Smooth muscle cell of the brain vasculature (primary cell): ENCODE measurements at regions not wholly inside any gene's neighbourhood (a gene's known extent, or its start where the extent isn't known, plus 50 kb on each side); places are given as distances from the start of the nearest gene placed in this dataset.

Source experiments
- DNase-seq: peaks from one replicate; pipeline ENCODE4 v3.0.0-alpha.2; 2012; ENCODE audit warnings: low read depth, low spot score

DNA sequence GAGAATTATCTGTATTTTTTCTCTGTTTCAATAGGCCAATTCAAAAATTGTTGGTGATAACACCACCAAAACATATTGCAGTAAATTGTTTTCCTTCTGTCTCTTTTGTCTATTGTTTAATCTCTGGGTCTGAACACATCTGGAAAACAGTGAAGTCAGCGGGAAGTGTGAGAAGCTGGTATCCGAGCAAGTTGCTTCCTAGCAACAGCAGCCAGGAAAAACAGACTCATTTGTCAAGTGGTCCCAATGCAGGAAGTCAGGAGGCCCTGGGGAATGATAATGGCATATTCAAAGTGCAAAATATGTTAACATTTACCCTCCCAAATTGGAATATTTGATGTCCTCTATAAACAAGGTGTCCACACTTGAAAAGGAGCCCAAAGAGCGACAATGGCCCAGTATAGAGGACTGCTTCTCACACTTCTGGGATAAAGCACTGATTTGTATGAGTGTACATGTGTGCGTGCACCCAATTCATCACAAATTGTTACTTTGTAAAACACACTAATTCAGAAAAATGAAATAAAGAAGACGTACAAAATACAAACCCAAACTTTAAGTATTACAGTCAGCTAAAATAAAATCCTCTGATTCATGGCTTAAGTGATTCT, 515.0 kb downstream of the TBC1D4 start:
- DNase-seq = peak; percentile 46

DNA sequence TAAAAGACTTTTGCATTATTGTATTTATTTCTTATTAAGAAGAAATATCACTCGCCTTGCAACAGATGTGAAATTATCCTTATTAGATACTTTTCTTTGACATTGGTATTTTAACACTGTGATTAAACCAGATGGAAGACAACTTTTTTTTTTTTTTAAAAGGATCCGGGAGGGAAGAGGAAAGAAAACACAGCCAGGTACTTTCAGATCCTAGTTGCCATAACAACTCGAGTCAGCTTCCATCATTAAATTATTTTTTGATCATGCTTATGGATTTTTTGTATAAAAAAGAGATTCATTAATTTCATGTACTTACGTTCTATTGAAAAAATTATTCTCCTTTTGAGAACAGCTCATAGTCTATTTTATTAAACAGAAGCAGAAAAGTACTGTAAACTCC, 515.7 kb downstream of the TBC1D4 start:
- DNase-seq = no peak

DNA sequence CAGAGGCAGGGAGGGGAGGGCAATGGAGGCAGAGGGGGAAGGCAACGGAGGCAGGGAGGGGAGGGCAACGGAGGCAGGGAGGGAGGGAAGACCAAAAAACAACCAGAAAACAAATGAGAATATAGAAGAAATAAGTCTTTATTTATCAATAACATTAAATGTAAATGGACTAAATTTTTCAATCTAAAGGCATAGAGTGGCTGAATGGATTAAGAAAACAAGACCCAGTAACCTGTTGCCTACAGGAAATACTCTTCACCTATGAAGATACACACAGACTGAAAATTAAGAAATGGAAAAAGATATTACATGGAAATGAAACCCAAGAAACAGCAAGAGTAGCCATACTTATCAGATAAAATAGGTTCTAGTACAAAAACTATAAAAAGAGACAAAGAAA, 536.3 kb downstream of the TBC1D4 start:
- DNase-seq = no peak

DNA sequence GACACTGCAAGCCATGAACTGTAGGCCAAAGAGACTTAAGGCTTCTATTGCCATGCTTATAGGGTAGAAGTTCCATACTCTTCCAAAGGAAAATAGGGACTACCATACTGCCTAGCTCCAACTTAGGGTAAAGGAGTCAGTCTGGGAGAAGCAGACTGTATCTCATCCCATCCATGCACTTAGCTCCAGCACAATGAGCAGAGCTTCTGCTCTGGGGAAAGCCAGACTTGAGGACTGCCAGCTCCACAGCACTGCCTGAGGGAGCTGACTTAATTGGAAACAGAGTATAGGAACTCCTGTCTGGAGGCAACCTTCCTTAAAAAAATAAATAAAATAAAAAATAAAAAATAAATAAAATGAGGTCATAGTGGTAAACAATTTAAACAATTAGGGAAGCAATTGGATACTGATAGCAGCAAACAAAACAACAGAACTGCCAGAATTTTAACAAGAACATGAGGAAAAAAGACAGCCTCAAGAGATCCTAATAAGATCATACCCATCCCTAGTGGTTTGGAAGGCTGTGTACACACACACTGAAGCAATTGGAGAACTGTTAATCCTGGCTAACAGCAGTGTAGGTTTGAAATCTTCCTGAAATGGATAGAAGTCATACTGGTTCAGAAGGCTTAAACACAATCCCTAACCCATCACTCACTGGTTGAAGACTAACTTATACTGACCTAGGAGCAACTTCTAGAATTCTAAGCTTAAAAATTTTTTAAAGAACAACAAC, 550.1 kb downstream of the TBC1D4 start:
- DNase-seq = no peak

DNA sequence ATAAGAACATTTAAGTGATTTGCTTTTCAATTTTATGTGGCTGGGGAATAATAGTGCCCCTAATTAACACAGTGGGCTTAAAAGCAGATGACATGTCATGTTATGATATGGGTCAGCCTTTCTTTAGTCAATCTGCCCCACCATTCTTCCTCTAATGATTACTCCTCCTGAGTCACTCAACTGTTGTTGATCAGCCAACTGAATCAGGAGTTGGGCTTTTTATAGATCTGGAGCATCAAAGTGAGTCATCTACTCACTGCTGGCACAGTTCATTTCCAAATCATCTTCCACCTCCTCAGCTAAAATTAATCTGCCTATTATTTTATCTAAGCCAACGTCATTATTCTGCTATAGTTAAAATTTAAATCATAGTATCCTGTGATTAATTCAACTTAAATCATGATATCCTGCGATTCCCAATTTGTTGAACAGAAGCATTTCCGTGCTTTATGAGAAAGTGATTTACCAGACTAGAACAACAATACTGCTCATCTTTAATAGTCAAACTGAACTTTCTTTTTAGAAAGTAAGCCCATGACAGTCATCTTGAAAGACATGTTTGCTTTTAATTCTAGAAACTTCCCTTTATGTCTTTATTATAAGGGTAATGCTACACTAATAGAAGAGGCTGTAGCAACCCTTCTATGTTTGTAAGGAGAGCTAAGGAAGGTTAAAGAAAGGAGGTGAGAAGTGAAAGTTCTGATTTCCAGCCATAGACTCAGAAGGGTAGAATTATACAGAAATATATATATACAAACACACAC, 551.4 kb downstream of the TBC1D4 start:
- DNase-seq = no peak

DNA sequence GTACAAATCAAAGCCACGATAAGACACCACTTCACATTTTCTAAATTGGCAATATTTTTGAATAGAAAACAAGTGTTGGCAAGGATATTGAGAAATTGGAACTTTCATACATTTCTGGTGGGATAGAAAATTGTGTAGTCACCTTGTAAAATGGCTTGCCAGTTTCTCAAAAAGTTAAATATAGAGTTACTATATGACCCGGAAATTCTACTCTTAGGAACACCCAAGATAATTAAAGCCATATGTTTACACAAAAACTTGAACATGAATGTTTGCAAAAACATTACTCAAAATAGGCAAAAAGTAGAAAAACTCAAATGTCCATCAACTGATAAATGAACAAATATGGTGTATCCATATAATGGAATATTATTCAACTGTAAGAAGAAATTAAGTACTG, 552.5 kb downstream of the TBC1D4 start:
- DNase-seq = no peak

DNA sequence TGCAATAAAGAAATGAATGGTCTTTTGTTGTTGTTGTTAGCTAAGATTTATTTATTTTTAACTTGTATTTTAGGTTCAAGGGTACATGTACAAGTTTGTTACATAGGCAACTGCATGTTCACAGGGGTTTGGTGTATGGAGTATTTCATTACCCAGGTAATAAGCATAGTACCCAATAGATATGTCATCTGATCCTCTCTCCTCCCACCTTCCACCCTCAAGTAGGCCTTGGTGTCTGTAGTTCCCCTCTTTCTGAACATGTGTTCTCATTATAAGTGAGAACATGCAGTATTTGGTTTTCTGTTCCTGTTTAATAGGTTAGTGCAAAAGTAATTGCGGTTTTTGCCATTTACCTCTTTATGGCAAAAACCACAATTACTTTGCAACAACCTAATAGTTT, 554.1 kb downstream of the TBC1D4 start:
- no peak for DNase-seq

DNA sequence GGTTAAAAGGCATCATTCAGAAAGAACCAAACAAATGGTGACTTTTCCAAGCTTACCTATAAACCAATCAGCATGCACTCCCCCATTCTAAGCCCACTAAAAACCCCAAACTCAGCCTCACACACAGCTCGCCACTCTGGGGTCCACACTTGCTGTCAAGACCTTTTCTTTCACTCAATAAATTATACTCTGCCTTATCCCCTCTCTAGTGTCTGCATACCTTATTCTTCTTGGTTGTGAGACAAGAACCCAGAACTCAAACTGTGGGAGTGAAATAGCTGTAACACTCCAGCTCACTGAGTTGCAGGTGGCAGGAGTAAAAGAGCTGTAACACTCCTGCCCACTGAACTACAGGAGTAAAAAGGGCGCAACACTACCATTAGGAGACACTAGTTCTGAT, 559.0 kb downstream of the TBC1D4 start:
- DNase-seq = no peak

DNA sequence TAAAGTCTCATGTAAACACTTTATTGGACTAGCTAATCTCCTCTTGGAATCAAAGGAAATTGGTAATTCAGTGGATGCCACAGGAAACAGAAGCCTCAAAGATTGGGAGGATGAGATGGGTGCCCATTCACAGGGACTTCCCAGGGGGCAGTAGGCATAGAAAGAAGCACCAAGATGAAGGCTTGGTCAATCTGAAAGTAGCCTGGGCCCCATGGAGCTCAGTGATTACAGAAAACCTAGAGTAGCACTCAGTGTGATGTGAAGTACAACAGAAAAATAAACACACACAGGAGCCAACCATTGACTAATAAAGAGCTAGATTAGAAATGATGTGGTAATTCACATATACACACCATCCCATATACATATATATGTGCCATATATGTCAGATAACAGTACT, 560.6 kb downstream of the TBC1D4 start:
- DNase-seq = no peak

DNA sequence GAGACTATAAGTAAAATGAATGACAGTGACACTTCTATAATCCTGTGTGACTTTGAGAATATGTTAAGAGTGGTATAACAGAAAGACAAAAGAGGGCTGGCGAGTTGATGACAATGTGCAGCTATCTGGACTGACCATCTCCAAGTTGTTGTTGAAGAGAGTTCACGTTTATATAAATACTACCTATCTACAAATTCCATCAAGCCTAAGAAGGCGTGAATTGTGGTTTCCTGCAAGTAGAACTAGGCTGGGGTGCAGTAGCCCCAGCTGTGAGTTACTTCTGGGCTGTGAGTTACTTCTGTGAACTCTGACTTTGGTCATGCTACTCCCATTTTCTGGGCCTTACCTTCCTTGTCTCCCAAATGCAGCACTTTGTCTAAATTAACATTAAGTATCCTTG, 561.0 kb downstream of the TBC1D4 start:
- no peak for DNase-seq

DNA sequence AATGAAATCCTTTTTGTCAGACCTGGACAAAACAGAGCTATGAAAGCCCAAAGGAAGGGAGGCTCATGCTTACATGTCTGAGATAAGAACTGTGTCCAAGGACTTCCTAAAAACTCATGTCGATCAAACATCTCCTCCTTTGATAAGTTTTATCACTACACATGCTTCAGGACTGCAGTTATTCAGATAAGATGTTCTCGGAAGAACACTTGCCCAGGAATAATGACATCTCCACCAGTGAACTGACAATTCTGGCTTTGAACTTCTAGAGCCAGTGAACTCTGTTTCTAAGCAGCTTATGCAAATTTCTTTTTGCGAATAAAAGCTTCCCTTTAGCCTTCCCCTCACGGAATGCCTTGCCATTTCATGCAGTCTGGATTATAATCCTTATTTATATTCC, 561.6 kb downstream of the TBC1D4 start:
- DNase-seq = no peak

DNA sequence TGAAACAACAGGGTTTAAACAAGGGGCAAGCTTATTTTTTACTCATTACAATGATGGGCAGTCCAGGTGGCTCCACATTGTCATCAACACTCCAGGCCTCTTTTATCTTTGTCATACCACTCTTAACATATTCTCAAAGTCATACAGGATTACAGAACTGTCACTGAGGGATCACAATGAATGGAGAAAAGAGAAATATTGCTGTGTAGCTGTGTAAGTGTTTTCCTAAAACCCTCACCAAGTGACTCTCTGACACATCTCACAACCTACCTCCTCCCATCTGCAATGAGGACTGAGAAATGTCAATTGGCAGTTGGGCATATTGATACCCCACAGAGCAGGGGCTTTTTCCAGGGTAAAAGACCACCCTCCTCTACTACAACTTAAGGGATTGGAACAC, 562.1 kb downstream of the TBC1D4 start:
- no peak for DNase-seq

DNA sequence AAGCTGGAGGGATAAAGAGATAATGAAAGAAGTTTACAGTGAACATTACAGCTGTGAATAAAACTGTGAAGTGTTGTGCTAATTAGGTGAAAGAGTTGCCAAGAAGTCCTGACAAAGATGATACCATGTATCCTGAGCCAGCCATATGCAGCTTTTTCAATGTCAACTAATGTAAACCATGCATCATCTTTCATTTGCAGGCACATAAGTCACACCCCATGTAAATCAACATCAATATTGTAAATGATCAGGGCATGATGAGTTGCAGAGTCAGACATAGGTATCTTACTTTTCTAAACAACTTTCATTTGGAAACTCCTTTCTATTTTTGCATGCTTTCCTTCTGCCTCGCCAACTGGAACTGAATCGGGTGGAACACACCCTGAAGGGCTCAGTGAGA, 569.1 kb downstream of the TBC1D4 start:
- DNase-seq = no peak

DNA sequence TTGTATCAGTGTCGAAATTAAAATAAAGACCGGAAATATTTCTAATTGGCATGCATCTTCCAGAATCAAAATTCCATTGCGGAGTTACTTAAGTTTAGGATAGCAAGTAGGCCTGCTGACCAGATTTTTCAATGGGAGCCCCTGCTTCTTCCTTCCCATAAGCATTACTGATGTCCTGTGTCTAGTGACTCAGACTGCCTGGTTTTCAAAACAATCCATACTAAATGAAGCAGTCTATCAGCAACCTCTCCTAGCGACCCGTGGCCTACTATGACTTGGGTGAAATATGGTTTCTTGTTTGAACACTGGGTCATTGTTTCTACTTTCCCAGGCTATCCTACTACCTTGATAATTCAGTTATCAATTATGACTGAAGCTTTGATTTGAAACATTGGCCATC, 571.6 kb downstream of the TBC1D4 start:
- no peak for DNase-seq

DNA sequence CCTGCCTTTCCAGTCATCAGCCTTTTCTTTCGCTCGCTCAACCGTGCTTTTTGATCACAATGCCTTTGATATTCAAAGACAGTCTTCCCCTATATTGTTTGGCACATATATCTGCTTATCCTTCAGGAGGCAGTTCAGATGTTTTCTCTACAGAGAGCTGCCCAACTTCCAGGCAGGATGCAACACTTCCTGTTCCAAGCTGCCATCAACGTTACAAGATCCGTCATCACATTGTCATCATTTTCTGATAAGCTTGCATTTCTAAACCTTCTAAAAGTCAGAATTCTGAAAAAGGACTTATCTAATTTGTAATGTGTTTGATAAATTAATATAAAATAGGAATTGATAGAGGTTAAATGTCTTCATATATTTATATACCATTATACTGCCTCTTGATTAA, 574.2 kb downstream of the TBC1D4 start:
- no peak for DNase-seq

DNA sequence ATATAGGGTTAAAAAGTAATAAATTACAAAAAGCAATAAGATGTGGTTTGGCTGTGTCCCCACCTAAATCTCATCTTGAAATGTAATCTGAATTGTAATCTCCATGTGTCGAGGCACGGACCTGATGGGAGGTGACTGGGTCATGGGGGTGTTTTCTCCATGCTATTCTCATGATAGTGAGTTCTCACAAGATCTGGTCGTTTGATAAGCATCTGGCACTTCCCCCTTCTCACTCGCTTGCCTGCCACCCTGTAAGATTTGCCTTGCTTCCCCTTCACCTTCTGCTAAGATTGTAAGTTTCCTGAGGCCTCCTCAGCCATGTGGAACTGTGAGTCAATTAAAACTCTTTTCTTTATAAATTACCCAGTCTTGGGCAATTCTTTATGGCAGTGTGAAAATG, 577.4 kb downstream of the TBC1D4 start:
- no peak for DNase-seq

DNA sequence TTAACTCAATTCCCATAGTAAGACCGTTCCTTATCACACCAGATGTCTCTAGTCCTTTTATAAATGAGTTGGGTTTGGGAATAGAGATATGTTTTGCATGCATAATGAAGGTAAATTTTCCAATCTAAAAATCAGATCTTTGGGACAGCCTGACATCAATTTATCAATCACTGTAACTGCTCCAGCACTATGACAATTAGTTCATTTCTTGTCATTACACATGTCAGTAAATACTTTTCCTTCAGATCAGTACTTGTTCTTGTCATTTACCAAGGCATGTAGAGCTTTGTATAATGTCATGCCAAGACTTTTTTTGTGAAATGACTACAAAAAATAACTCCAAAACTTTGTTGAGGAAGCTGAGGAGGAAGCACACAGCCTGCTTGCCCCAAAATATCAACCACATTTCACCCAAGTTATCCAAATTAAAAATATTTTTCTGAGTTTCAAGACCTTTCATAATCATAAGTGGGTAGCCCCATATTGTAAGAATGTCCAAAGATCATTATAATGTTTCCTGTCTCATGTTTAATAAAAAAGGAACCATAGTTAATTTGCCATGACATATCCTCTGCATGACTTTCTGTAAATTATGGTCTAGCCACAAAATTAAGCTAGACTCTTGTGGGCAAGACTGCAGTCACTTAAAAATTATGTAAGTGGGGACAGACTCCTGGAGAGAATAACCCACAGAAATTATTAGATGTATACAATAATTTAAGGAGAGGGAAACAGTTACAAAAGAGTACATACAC, 586.8 kb downstream of the TBC1D4 start:
- no peak for DNase-seq

DNA sequence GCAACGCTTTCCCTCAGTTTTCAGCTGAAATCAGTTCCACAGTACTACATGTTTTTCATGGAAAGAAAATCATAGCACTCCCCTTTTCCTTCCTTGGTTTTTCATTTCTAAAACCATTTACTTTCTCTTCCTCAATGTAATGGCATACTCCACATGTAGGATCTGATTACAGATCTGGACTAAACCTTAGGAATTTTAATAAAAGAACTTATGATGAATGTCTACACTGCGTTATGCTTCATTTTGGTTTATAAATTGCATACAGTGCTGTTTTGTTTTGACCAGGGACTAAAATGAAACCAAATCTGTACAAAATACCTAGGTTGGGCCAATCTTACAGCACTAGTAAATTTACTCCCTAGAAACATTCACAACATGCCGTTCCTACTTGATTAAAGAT, 589.9 kb downstream of the TBC1D4 start:
- DNase-seq = no peak

DNA sequence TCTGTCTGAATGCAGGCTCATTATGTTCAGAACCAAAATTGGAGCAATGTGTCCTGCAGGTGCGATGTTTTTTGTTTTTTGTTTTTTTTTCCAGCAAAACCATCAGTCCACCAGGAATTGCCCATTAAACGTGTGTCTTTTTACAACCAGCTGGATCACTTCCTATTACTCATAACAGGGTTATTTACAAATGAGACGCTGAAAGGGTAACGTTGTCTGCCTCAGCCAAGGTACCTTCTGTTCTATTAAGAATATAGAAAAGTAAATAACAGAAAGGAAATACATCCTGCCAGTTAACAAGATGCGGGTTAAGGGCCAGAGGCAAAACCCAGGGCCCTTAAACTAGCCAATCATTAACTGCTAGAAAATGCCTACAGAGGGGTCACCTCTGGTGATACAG, 590.4 kb downstream of the TBC1D4 start:
- DNase-seq = no peak

DNA sequence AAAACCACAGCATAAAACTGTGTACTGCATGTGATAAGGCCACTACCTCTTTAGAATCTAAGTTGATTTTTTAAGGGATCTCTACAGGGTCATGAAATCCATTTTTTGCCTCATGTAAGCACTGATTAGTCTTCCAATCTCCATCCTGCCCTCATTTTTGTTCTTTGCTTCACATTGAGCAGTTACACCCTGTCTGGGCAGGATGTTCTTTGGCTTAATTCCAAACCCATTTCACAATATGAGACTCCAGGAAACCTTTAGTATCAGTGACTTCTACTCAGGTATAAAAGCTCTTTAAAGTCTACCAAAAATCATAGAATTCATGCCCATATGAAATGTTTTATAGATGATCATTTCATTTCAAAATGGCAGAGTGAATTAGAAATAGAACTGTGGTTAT, 592.6 kb downstream of the TBC1D4 start:
- no peak for DNase-seq

DNA sequence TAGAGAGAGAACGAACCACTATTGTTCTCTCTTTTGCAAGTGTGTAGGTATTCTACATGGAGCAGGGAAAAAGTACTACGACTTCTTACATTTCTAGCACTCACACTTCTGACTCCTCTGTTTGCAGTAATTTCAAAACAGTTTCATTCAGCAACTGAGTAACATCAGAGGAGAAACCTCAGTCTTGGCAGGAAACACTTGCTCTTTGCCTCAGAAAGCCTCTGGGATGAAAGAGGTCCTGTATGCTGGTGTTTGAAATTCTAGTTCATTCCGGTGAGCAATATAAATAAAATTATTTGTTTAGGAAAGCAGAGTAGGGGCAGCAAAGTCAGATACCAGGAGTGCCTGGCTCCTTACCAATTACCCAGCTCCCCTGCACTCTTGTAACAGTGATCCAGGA, 595.5 kb downstream of the TBC1D4 start:
- DNase-seq = no peak

DNA sequence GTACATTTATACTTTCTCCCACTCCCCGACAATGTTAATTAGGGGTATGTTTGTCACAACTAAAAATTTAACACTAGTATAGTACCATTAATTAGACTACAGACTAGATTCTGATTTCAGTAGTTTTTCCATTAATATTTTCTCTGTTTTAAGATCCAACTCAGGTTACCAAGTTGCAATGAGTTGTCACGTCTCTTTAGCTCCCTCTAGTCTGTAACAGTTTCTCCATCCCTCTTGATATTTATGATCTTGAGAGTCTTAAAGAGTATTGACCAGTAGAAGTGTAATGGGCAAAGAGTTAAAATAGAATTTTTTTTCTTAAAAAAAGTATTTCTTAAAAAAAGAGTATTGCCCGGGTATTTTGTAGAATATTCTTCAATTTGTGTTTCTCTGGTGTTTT, 598.1 kb downstream of the TBC1D4 start:
- no peak for DNase-seq
